ENCODE measurements at regions not wholly inside any gene's neighbourhood (a gene's known extent, or its start where the extent isn't known, plus 50 kb on each side); places are given as distances from the start of the nearest gene placed in this dataset.

- DNase-seq (ENCODE audit: low read depth), result no peak
- H3K4me3 ChIP-seq (ENCODE audit: low read depth, low read length), result no peak overlapping the region
Observed at GRCh38 chr12:107417004-107417403, 268.6 kb upstream of the PWP1 start.

- no peak for DNase-seq (ENCODE audit: low read depth)
- no peak overlapping the region for H3K4me3 ChIP-seq (ENCODE audit: low read depth, low read length)
Observed at GRCh38 chr12:107418981-107419380, 266.6 kb upstream of the PWP1 start.

GRCh38 chr12:107423531-107423930 lies 262.1 kb upstream of the PWP1 start:
- no peak for DNase-seq (ENCODE audit: low read depth)
- H3K4me3 ChIP-seq (ENCODE audit: low read depth, low read length), result no peak overlapping the region

GRCh38 chr12:107429006-107429705 lies 256.4 kb upstream of the PWP1 start:
- H3K4me3 ChIP-seq (ENCODE audit: low read depth, low read length), result no peak overlapping the region
- no peak for DNase-seq (ENCODE audit: low read depth)

- DNase-seq (ENCODE audit: low read depth), result no peak
- no peak overlapping the region for H3K4me3 ChIP-seq (ENCODE audit: low read depth, low read length)
Observed at GRCh38 chr12:107431942-107432341, 253.7 kb upstream of the PWP1 start.

- no peak for DNase-seq (ENCODE audit: low read depth)
- H3K4me3 ChIP-seq (ENCODE audit: low read depth, low read length), result no peak overlapping the region
Observed at GRCh38 chr12:107435072-107435471, 250.5 kb upstream of the PWP1 start.

- DNase-seq (ENCODE audit: low read depth), result no peak
- H3K4me3 ChIP-seq (ENCODE audit: low read depth, low read length), result no peak overlapping the region
Observed at GRCh38 chr12:107435520-107435919, 250.1 kb upstream of the PWP1 start.

GRCh38 chr12:107436376-107436775 lies 249.2 kb upstream of the PWP1 start:
- DNase-seq (ENCODE audit: low read depth), result peak; percentile 50

GRCh38 chr12:107436836-107437235 lies 248.8 kb upstream of the PWP1 start:
- no peak for DNase-seq (ENCODE audit: low read depth)
- no peak overlapping the region for H3K4me3 ChIP-seq (ENCODE audit: low read depth, low read length)

More at GRCh38 chr12:107436376-107436775, 249.2 kb upstream of the PWP1 start:
- H3K4me3 ChIP-seq (ENCODE audit: low read depth, low read length), result no peak overlapping the region

GRCh38 chr12:107437954-107438353 lies 247.6 kb upstream of the PWP1 start:
- no peak for DNase-seq (ENCODE audit: low read depth)
- no peak overlapping the region for H3K4me3 ChIP-seq (ENCODE audit: low read depth, low read length)

- DNase-seq (ENCODE audit: low read depth), result no peak
- no peak overlapping the region for H3K4me3 ChIP-seq (ENCODE audit: low read depth, low read length)
Observed at GRCh38 chr12:107439026-107439738, 246.4 kb upstream of the PWP1 start.

- no peak for DNase-seq (ENCODE audit: low read depth)
- no peak overlapping the region for H3K4me3 ChIP-seq (ENCODE audit: low read depth, low read length)
Observed at GRCh38 chr12:107440606-107441005, 245.0 kb upstream of the PWP1 start.

- H3K4me3 ChIP-seq (ENCODE audit: low read depth, low read length), result no peak overlapping the region
- no peak for DNase-seq (ENCODE audit: low read depth)
Observed at GRCh38 chr12:107441665-107442300, 243.8 kb upstream of the PWP1 start.

GRCh38 chr12:107442326-107442987 lies 243.1 kb upstream of the PWP1 start:
- no peak for DNase-seq (ENCODE audit: low read depth)
- H3K4me3 ChIP-seq (ENCODE audit: low read depth, low read length), result no peak overlapping the region

- H3K4me3 ChIP-seq (ENCODE audit: low read depth, low read length), result no peak overlapping the region
- DNase-seq (ENCODE audit: low read depth), result no peak
Observed at GRCh38 chr12:107443320-107444090, 242.1 kb upstream of the PWP1 start.

GRCh38 chr12:107444771-107445170 lies 240.8 kb upstream of the PWP1 start:
- H3K4me3 ChIP-seq (ENCODE audit: low read depth, low read length), result no peak overlapping the region
- DNase-seq (ENCODE audit: low read depth), result no peak

GRCh38 chr12:107446476-107446875 lies 239.1 kb upstream of the PWP1 start:
- DNase-seq (ENCODE audit: low read depth), result no peak
- no peak overlapping the region for H3K4me3 ChIP-seq (ENCODE audit: low read depth, low read length)

GRCh38 chr12:107447336-107447735 lies 238.3 kb upstream of the PWP1 start:
- no peak for DNase-seq (ENCODE audit: low read depth)
- H3K4me3 ChIP-seq (ENCODE audit: low read depth, low read length), result no peak overlapping the region

GRCh38 chr12:107448198-107448597 lies 237.4 kb upstream of the PWP1 start:
- no peak for DNase-seq (ENCODE audit: low read depth)
- no peak overlapping the region for H3K4me3 ChIP-seq (ENCODE audit: low read depth, low read length)
